HG03159 (cell line): ENCODE measurements at regions not wholly inside any gene's neighbourhood (a gene's known extent, or its start where the extent isn't known, plus 50 kb on each side); places are given as distances from the start of the nearest gene placed in this dataset.

ENCODE experiments used
- ATAC-seq: cut with Tn5 transposase; IDR thresholded peaks from one replicate; pipeline ENCODE4 v1.9.1; 2021; ENCODE audit warnings: mild to moderate bottlenecking, moderate library complexity; ENCODE audit not compliant: unreplicated experiment

DNA sequence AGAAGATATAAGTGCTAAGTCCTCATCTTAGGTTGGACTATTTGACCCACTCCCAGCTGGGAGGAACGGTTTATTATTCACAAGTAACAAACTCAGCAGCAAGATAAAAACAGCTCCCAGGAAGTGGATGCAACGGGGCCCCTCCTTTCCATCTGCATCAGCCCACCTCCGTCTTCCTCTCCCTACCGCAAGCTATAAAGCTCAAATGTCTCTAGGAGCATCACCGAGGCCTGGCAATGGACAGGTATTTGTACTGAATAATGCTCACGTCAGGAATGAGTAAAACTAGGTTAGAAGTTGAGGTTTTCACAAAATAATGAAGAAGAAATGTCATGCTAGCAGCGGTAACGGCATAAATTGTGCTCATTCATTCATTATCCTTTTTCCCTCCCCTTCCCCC, 408.7 kb upstream of the PSMD7 start:
- no peak for ATAC-seq

DNA sequence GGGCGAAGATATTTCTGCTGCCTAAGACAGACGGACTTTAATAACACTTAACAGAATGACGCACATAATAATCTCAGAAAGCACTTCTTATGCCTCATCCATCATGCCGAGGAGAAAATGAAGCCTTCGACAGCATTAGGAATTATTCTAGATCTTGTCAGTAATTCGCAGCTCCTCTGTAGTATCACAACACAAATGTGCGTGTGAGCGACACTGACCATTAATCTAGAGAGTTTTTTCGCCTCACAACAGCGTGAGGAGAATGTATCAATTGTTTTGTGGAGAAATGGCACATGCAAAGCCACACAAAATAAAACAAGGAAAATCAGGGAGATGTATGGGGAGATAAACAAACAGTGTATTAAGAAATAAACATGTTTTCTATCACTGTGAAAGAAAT, 410.2 kb upstream of the PSMD7 start:
- ATAC-seq, result no peak

GRCh38 chr16:73885319-73885718, 411.3 kb upstream of the PSMD7 start:
- ATAC-seq, result no peak

- ATAC-seq, result no peak
Observed at GRCh38 chr16:73883841-73884240, 412.8 kb upstream of the PSMD7 start.

DNA sequence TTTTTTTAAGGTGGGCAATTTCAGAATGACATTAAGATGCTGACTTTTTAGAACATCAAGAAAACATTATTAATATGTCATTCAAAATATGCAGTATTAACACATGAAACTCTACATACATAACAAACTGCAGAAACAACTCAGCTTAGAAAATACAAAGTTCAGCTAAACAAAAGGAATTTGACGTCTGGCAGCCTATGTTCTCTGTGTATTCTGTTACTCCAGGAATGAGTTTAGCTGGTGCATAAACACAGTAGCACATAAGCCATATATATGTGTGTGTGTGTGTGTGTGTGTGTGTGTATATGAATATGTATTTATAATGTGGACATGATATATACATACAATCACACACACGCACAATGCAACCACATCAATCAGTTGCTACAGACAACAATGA, 413.5 kb upstream of the PSMD7 start:
- ATAC-seq, result no peak

DNA sequence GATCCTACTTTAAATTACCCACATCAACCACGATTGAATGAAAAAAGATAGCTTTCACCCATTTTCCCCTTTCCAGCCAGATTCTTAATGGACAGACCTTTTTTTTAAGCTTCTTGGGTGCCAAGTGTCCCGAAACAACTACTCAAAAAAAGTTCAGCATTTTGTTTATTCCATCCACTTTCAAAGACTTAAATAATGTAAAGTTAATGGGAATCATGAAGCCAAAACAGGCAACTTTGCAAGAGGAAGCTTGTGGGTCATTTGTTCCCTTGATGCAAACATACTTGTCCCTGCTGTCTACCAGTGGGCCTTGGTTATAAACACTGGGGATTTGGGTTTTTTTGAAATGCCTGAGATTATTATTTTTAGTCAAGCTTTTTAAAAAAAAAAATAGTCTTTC, 414.0 kb upstream of the PSMD7 start:
- ATAC-seq, result no peak

GRCh38 chr16:73882033-73882432, 414.6 kb upstream of the PSMD7 start:
- no peak for ATAC-seq

GRCh38 chr16:73879621-73880020, 417.0 kb upstream of the PSMD7 start:
- ATAC-seq, result no peak

GRCh38 chr16:73878611-73879010, 418.0 kb upstream of the PSMD7 start:
- no peak for ATAC-seq

- ATAC-seq, result no peak
Observed at GRCh38 chr16:73877150-73877549, 419.5 kb upstream of the PSMD7 start.

GRCh38 chr16:73875996-73876690, 420.5 kb upstream of the PSMD7 start:
- ATAC-seq, result no peak

- no peak for ATAC-seq
Observed at GRCh38 chr16:73874324-73874723, 422.3 kb upstream of the PSMD7 start.

DNA sequence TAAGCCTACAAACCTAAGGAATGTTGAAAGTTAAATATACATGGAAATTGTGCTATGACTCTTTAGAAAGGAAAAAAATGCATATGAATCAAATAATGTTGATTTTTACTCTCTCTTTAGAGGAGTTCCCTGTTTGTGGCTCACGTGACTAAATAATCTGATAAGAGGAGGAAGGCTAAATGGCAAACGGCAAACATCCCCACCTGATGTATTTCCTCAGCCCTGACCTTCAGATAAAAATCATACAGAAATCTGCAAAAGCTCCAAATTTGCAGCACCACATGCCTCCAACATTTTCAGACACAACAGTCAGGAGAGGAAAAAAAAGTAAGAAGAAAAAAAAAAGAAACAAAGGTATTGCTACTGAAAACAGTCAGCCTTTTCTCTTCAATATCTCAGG, 423.0 kb upstream of the PSMD7 start:
- ATAC-seq, result no peak

DNA sequence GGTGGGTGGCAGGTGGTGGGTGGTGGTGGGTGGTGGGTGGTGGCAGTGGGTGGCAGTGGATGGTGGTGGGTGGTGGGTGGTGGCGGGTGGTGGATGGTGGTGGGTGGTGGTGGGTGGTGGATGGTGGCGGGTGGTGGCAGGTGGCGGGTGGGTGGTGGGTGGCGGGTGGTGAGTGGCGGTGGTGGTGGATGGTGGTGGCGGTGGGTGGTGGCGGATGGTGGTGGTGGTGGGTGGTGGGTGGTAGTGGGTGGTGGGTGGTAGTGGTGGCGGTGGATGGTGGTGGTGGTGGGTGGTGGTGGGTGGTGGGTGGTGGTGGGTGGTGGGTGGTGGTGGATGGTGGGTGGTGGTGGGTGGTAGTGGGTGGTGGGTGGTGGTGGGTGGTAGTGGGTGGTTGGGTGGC, 423.8 kb upstream of the PSMD7 start:
- ATAC-seq, result no peak

DNA sequence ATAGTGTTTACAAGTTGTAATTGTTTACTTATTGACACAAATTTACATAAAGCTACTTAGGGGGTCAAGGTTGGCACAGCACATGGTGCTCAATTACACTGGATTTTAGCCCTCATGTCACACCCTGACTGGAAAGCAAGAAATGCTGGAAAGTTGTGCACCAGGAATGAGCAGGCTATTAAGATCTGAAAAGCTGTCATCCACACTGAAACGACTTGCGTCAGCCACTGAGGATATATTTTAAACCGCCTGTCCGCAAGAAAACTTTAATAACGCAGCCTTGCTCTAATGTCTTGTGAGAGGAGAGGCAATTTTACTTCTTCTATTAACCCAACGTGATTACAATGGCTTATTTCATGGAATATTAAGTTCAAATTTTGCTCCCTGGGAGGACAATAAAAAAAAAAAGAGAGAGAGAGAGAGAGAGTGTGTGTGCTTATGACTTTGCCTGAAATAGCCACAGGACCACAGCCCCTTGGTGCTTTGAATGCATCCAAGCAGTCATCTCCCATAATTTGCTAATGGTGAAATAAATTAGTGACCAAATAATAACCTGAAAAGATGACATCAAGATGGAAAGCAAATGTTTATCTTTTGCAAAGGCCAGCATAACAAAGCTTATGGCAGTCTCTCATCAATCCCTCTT, 425.4 kb upstream of the PSMD7 start:
- ATAC-seq, result no peak

- ATAC-seq, result no peak
Observed at GRCh38 chr16:73869126-73869525, 427.5 kb upstream of the PSMD7 start.

GRCh38 chr16:73864868-73865267, 431.7 kb upstream of the PSMD7 start:
- no peak for ATAC-seq

GRCh38 chr16:73858326-73858725, 438.3 kb upstream of the PSMD7 start:
- no peak for ATAC-seq

GRCh38 chr16:73853968-73854367, 442.6 kb upstream of the PSMD7 start:
- ATAC-seq, result no peak

DNA sequence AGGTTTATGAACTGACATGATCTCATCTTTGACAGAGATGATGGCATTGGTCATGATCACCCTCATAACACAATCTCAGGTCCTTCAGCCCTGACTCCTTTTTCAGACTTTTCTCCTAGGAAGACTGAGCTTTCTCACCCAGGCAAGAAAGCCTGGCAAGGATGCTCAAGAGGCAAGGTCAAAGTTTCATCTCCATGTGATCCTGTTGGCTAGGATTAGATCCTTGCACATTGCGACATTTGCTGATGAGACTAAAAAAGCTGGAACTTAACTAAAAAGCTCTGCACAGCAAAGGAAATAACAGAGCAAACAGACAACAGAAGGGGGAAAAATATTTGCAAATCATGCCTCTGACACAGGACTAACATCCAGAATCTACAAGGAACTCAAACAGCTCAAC, 444.1 kb upstream of the PSMD7 start:
- ATAC-seq, result no peak

DNA sequence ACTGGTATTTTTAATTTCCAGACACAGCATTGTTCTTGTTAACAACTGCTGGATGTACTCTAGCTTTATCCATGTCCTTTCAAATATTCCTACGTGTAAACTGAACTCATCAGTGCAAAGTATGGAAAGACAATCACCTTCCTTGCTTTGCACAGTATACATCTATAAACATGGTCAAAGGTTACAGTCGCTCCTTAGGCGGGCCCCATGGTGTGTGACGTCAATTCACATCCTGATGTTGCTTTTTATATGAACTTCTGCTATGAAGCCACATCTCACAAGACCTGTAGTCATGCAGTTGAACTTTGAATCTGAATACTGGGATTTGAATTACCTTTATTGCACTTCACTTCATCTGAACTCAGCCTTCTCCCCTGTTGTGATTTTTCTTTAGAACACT, 447.6 kb upstream of the PSMD7 start:
- no peak for ATAC-seq

DNA sequence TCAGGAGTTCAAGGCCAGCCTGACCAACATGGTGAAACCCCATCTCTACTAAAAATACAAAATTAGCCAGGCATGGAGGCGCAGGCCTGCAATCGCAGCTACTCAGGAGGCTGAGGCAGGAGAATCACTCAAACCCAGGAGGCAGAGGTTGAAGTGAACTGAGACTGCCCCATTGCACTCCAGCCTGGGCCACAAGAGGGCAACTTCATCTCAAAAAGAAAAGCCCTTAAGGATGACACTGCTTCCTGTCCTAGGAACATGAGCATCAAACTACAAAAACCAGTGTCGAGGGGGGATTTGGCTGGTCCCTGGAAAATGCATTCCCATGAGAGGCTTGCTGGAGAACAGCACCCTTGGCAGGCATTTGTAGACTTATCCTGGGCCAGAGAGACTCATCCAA, 449.5 kb upstream of the PSMD7 start:
- no peak for ATAC-seq

- no peak for ATAC-seq
Observed at GRCh38 chr16:73846356-73846755, 450.3 kb upstream of the PSMD7 start.
